Muscle of arm (tissue), 1 donor: ENCODE measurements at regions not wholly inside any gene's neighbourhood (a gene's known extent, or its start where the extent isn't known, plus 50 kb on each side); places are given as distances from the start of the nearest gene placed in this dataset.
"Not testable (repeated sequence)": the region's sequence is repeated elsewhere in the genome, so short reads cannot be mapped to it uniquely, and the experiment has no call there.

ENCODE experiments used
- DNase-seq: peaks from one replicate; pipeline ENCODE4 v3.0.0-alpha.2; 2013

GRCh38 chr6:135707426-135707825 lies 144.1 kb upstream of the PDE7B start:
- peak; percentile 88 for DNase-seq

- no peak for DNase-seq
Observed at GRCh38 chr6:135710042-135710441, 141.5 kb upstream of the PDE7B start.

GRCh38 chr6:135722190-135722589 lies 129.3 kb upstream of the PDE7B start:
- no peak for DNase-seq

GRCh38 chr6:135722679-135723078 lies 128.8 kb upstream of the PDE7B start:
- no peak for DNase-seq

GRCh38 chr6:135728589-135728988 lies 122.9 kb upstream of the PDE7B start:
- no peak for DNase-seq

- DNase-seq: no peak
Observed at GRCh38 chr6:135731116-135731515, 120.4 kb upstream of the PDE7B start.

- DNase-seq: not testable (repeated sequence)
Observed at GRCh38 chr6:135736351-135736750, 115.2 kb upstream of the PDE7B start.

GRCh38 chr6:135738636-135739035 lies 112.9 kb upstream of the PDE7B start:
- DNase-seq: peak; percentile 35

- no peak for DNase-seq
Observed at GRCh38 chr6:135739288-135739687, 112.2 kb upstream of the PDE7B start.

- no peak for DNase-seq
Observed at GRCh38 chr6:135740580-135740979, 110.9 kb upstream of the PDE7B start.

GRCh38 chr6:135743476-135743875 lies 108.0 kb upstream of the PDE7B start:
- no peak for DNase-seq

- DNase-seq: no peak
Observed at GRCh38 chr6:135748189-135748588, 103.3 kb upstream of the PDE7B start.

GRCh38 chr6:135750081-135750480 lies 101.4 kb upstream of the PDE7B start:
- no peak for DNase-seq

- DNase-seq: no peak
Observed at GRCh38 chr6:135753196-135753595, 98.3 kb upstream of the PDE7B start.

GRCh38 chr6:135759831-135760230 lies 91.7 kb upstream of the PDE7B start:
- DNase-seq: no peak

- no peak for DNase-seq
Observed at GRCh38 chr6:135774006-135774405, 77.5 kb upstream of the PDE7B start.

- no peak for DNase-seq
Observed at GRCh38 chr6:135779213-135779612, 72.3 kb upstream of the PDE7B start.

GRCh38 chr6:135780326-135780725 lies 71.2 kb upstream of the PDE7B start:
- no peak for DNase-seq

GRCh38 chr6:135782546-135782945 lies 69.0 kb upstream of the PDE7B start:
- DNase-seq: no peak

- DNase-seq: no peak
Observed at GRCh38 chr6:135784507-135784906, 67.0 kb upstream of the PDE7B start.

- DNase-seq: peak; percentile 55
Observed at GRCh38 chr6:135789375-135790050, 62.0 kb upstream of the PDE7B start.

- DNase-seq: no peak
Observed at GRCh38 chr6:135791441-135791840, 60.1 kb upstream of the PDE7B start.

- peak; percentile 71 for DNase-seq
Observed at GRCh38 chr6:135796643-135797305, 54.7 kb upstream of the PDE7B start.

- no peak for DNase-seq
Observed at GRCh38 chr6:135797361-135797760, 54.1 kb upstream of the PDE7B start.
